Duodenal mucosa (tissue), 2 donors: ENCODE measurements at regions not wholly inside any gene's neighbourhood (a gene's known extent, or its start where the extent isn't known, plus 50 kb on each side); places are given as distances from the start of the nearest gene placed in this dataset.
"Not testable (repeated sequence)": the region's sequence is repeated elsewhere in the genome, so short reads cannot be mapped to it uniquely, and the experiment has no call there.

ENCODE experiments used
- H3K27ac ChIP-seq: one replicate; pipeline ENCODE4 v1.7.0; 2013; ENCODE audit warnings: low read depth, low read length
- H3K27me3 ChIP-seq, 2 donors: one replicate each; pipeline ENCODE4 v1.7.0; 2013; ENCODE audit warnings: low read length in 2 of 2, control low read depth in 1 of 2; ENCODE audit not compliant: insufficient read depth in 2 of 2, control insufficient read depth in 1 of 2
- H3K36me3 ChIP-seq, 2 donors: one replicate each; pipeline ENCODE4 v1.7.0; 2013; ENCODE audit warnings: low read length in 2 of 2, control low read depth in 1 of 2; ENCODE audit not compliant: insufficient read depth in 2 of 2, control insufficient read depth in 1 of 2
- H3K4me1 ChIP-seq, 2 donors: one replicate each; pipeline ENCODE4 v1.7.0; 2013; ENCODE audit warnings: low read length in 2 of 2, control low read depth in 1 of 2; ENCODE audit not compliant: insufficient read depth in 2 of 2, control insufficient read depth in 1 of 2
- H3K4me3 ChIP-seq, 2 donors: one replicate each; pipeline ENCODE4 v1.7.0; 2013; ENCODE audit warnings: low read length in 2 of 2, low read depth in 1 of 2
- H3K9ac ChIP-seq, 2 donors: one replicate each; pipeline ENCODE4 v1.7.0; 2013; ENCODE audit warnings: low read length in 2 of 2, low read depth in 1 of 2
- H3K9me3 ChIP-seq, 2 donors: one replicate each; pipeline ENCODE4 v1.7.0; 2013; ENCODE audit warnings: low read length in 2 of 2, control low read depth in 1 of 2; ENCODE audit not compliant: control insufficient read depth in 1 of 2

DNA sequence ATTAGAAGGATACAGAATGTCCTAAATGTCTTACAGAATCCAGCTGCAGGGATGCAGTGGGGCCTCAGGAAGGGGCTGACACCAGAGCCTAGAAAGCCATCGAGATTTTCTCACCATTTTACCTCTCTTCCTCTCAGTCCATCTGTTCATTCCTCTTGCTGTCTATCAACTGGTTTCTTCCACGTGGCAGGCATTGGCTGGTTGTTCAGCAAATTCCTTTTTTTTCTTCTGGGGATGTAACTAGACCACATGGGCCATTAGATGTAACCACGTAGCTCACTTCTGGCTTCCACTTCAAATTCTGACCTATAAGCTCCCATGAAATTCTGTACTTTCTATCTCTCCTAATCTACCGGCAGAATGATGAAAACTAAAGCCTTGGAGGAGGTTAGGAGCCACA is 93.6 kb upstream of the MTAP start:
- Histone ChIP-seq H3K4me3 (no peak overlapping the region), H3K9me3 (no peaks in the 10 kb centered on the region), H3K9ac (no peak overlapping the region), H3K36me3 (no peaks in the 10 kb centered on the region), H3K27me3 (no peaks in the 10 kb centered on the region), H3K27ac (no peak overlapping the region), H3K4me1 (no peaks in the 10 kb centered on the region)

DNA sequence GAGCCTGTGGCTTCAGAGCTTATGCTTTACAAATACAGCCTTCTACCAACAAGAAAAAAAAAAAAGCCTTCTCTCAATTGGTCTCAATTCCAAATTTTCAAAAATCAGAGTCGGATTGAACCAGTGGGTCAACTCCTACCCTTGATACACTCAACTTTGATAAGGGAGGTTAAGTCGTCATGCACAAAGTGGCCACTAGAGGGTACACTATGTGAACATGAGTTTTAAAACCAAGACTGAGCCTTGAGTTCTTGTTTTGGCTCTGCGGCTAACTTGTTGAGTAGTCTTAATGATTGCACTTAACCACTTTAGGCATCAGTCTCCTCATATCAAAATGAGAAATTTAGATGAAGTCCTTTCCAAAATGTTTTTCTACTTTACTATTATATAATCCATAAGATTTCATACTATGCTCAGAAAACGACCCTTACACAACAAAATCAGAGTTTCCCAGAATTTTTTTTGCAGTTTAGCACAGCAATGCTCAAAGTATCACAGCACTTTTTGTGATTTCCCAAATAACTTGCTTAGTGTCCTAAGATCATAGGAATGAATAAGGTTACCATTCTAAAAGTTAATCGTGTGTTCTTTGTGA is 92.9 kb upstream of the MTAP start:
- Histone ChIP-seq H3K27me3 (no peaks in the 10 kb centered on the region), H3K4me3 (no peak overlapping the region), H3K9ac (no peak overlapping the region), H3K4me1 (no peaks in the 10 kb centered on the region), H3K36me3 (no peaks in the 10 kb centered on the region), H3K9me3 (no peaks in the 10 kb centered on the region), H3K27ac (no peak overlapping the region)

DNA sequence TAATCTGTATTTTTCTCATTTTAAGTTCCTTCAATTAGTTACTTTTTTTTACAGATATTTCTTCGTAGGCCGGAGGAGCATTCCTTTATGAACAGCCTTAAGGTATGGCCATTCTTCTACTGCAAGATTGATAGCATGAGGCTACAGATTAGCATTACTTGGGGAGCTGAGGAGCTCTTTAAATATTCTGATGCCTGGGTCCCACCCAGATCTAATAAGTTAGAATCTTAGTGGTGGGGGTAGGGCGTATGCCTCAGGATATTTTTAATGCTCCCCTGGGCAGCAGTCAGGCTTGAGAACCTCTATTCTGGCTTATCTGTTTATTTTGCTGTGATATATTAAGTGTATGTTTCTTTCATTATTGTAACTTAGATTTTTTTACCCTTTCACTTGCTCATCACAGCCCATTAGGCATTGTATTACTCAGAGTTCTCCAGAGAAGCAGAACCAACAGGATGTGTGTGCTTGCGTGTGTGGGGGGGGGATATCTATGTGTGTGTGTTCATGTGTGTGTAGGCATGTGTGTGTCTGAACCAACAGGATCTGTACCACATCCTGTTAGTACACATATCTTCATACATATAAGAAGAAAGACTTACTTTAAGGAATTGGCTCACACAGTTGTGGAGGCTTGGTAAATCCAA is 91.8 kb upstream of the MTAP start:
- Histone ChIP-seq H3K9ac (no peak overlapping the region), H3K9me3 (no peaks in the 10 kb centered on the region), H3K27ac (no peak overlapping the region), H3K4me1 (no peaks in the 10 kb centered on the region), H3K4me3 (no peak overlapping the region), H3K36me3 (no peaks in the 10 kb centered on the region), H3K27me3 (no peaks in the 10 kb centered on the region)

DNA sequence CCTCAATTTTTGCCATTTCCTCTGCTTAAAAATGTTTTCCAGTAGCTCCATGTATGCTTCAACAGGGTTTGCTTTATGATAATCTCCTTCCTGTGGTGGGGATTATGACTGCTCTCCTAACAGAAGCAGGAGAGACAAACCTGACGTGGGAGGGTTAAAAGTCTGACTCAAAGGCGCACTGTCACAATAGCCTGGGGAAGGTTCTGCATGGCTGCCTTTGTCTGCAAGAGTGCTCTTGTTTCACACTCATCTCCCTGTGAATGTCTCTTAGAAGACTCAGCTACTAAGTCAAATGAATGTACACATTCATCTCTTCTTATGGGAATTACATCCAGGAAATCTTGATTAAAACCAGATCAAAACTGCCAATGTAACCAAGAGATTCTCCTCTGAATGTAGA is 90.9 kb upstream of the MTAP start:
- H3K9ac ChIP-seq: no peak overlapping the region
- no peaks in the 10 kb centered on the region for H3K36me3 ChIP-seq
- H3K27ac ChIP-seq: no peak overlapping the region
- no peaks in the 10 kb centered on the region for H3K4me1 ChIP-seq
- H3K27me3 ChIP-seq: no peaks in the 10 kb centered on the region
- H3K9me3 ChIP-seq: no peaks in the 10 kb centered on the region
- no peak overlapping the region for H3K4me3 ChIP-seq

DNA sequence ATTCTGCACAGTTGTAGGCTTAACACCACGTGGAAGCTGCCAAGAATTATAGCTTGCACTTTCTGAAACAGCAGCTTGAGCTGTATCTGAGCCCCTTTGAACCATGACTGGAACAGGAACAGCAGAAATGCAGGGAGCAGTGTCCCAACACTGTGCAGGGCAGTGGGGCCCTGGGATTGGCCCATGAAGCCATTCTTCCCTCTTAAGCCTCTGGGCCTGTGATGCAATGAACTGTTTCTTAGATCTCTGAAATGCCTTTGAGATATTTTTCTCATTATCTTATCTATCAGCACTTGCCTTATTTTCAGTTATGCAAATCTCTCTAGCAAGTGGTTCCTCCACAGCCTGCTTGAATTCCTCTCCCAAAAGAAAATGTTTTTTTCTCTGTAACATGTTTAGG is 87.0 kb upstream of the MTAP start:
- Histone ChIP-seq H3K4me3 (no peak overlapping the region), H3K27me3 (no peaks in the 10 kb centered on the region), H3K9me3 (no peaks in the 10 kb centered on the region), H3K27ac (no peak overlapping the region), H3K9ac (no peak overlapping the region), H3K36me3 (no peaks in the 10 kb centered on the region), H3K4me1 (no peaks in the 10 kb centered on the region)

DNA sequence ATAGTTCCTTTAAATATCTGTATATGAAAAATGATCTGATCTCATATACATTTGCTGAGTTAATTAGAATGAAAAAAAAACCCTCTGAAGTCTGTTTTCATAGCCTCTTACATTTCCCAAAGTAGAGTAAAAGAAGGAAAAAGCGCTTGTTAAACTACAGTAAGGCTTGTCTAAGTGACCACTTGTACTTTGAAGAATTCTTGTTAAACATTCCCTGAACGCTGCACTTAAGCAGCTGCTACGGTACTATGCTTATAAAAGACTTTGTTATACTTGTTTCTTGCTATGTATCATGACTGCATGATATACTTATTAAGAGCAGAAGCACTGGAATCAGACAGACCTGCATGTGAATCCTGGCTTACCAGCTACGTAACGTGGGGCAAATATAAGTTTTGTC is 81.7 kb upstream of the MTAP start:
- H3K4me3 ChIP-seq: no peak overlapping the region
- H3K27me3 ChIP-seq: peaks cover 2 to 6% of the 10 kb centered on the region in 2 donors
- no peaks in the 10 kb centered on the region for H3K4me1 ChIP-seq

DNA sequence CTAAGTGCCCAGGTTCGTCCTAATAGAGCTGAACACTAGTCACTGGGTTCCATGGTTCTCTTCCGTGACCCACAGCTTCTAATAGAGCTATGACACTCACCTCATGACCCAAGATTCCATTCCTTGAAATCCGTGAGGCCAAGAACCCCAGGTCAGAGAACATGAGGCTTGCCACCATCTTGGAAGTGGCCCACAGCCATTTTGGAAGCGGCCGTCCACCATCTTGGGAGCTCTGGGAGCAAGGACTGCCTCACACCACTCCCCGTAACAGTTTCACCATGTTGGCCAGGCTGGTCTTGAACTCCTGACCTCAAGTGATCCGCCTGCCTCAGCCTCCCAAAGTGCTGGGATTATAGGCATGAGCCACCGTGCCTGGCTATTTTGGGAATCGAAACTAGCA is 75.0 kb upstream of the MTAP start:
- H3K4me1 ChIP-seq, H3K27me3 ChIP-seq, H3K9me3 ChIP-seq, H3K36me3 ChIP-seq, H3K4me3 ChIP-seq, H3K27ac ChIP-seq, H3K9ac ChIP-seq: not testable (repeated sequence)

More for the DNA sequence above, 81.7 kb upstream of the MTAP start:
- no peaks in the 10 kb centered on the region for H3K36me3 ChIP-seq
- H3K9ac ChIP-seq: no peak overlapping the region
- H3K27ac ChIP-seq: no peak overlapping the region
- no peaks in the 10 kb centered on the region for H3K9me3 ChIP-seq

DNA sequence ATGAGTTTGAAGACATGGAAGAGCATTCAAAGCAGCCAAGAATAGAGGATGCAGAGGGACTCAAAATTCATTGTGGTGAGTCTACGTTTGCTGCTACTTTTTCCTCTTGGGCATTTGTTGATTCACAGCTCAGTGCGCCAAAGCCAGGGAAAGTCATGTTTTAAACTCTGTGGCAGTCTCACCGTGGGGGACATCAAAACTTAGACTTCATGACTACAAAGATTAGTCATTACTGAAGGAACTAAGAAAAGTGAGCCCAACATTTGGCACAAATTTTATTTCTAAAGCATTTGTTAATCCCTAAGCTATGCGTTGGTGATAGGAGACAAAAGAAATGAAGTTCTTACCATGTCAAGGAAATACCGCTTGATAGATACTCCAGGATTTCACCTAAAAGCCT is 73.7 kb upstream of the MTAP start:
- no peaks in the 10 kb centered on the region for H3K9me3 ChIP-seq
- peaks cover 2 to 6% of the 10 kb centered on the region in 2 donors for H3K27me3 ChIP-seq
- H3K9ac ChIP-seq: no peak overlapping the region
- no peaks in the 10 kb centered on the region for H3K36me3 ChIP-seq
- no peak overlapping the region for H3K4me3 ChIP-seq
- H3K27ac ChIP-seq: no peak overlapping the region
- no peaks in the 10 kb centered on the region for H3K4me1 ChIP-seq

DNA sequence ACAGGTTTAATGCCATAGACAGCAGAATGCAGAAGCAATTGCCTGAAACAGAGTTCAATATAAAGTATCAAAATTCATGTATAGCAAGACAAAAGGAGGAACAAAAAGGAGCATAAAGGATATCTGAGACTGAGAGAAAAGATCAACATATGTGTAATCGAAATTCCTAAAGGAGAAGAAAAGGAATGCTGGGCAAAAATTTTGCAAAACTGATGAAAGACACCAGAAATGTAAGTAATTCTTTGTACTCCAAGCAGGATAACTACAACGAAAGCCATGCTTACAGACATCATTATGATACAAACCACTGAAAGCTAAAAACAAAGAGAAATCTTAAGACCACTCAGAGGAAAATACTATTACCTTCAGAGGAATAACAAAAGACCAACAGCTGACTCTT is 72.8 kb upstream of the MTAP start:
- Histone ChIP-seq H3K4me3 (no peak overlapping the region), H3K27me3 (peaks cover 0 to 2% of the 10 kb centered on the region in 2 donors), H3K9me3 (no peaks in the 10 kb centered on the region), H3K27ac (no peak overlapping the region), H3K9ac (no peak overlapping the region), H3K4me1 (no peaks in the 10 kb centered on the region), H3K36me3 (no peaks in the 10 kb centered on the region)

DNA sequence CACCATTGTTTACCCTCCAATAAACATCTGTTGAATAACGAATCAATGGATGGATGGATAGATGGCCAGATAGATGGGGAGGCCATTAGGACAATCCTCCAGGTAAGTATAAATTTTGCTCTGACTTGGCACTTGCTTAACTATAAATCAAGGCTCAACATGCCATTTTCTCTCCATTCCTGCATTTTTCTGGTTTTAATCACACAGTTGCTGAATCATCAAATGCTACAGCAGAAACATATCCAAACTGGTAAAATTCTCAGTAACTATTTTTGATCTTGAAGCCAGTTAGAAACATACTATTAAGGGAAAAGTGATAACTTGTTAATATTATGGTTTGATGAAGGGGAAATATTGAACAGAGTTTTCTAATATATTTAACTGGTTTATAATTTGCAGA is 71.5 kb upstream of the MTAP start:
- no peaks in the 10 kb centered on the region for H3K27me3 ChIP-seq
- H3K27ac ChIP-seq: no peak overlapping the region
- no peaks in the 10 kb centered on the region for H3K9me3 ChIP-seq
- no peaks in the 10 kb centered on the region for H3K36me3 ChIP-seq
- H3K4me3 ChIP-seq: no peak overlapping the region
- no peak overlapping the region for H3K9ac ChIP-seq
- no peaks in the 10 kb centered on the region for H3K4me1 ChIP-seq
